Liver (tissue), 8 donors: ENCODE measurements at regions not wholly inside any gene's neighbourhood (a gene's known extent, or its start where the extent isn't known, plus 50 kb on each side); places are given as distances from the start of the nearest gene placed in this dataset.
A peak's percentile ranks its signal among the peaks of the same experiment; 100 is the strongest.

Experiments used
- DNase-seq: peaks from one replicate; pipeline ENCODE4 v3.0.0-alpha.2; 2017; ENCODE audit warnings: low spot score
- H3K27ac ChIP-seq, 2 donors: one replicate each; pipeline ENCODE4 v1.7.0; 2013; ENCODE audit warnings: inconsistent platforms in 2 of 2, low read length in 2 of 2, control low read depth in 1 of 2, low read depth in 1 of 2, mild to moderate bottlenecking in 1 of 2
- H3K27me3 ChIP-seq, 4 donors: one replicate each; pipeline versions ENCODE4 v1.6.1 to v1.7.0; 2013; ENCODE audit warnings: low read length in 3 of 4, inconsistent platforms in 1 of 4, mild to moderate bottlenecking in 1 of 4, moderate library complexity in 1 of 4; ENCODE audit not compliant: control insufficient read depth in 4 of 4, insufficient read depth in 4 of 4
- H3K36me3 ChIP-seq, 4 donors: one replicate each; pipeline versions ENCODE4 v1.6.1 to v1.7.0; 2013; ENCODE audit warnings: low read length in 3 of 4, mild to moderate bottlenecking in 3 of 4, low read depth in 1 of 4, moderate library complexity in 1 of 4; ENCODE audit not compliant: control insufficient read depth in 4 of 4, insufficient read depth in 3 of 4
- H3K4me1 ChIP-seq, 4 donors: one replicate each; pipeline versions ENCODE4 v1.6.1 to v1.7.0; 2013; ENCODE audit warnings: low read length in 3 of 4, mild to moderate bottlenecking in 3 of 4, moderate library complexity in 1 of 4; ENCODE audit not compliant: control insufficient read depth in 4 of 4, insufficient read depth in 4 of 4
- H3K4me3 ChIP-seq, 3 donors: one replicate each; pipeline versions ENCODE4 v1.6.1 to v1.7.0; 2013; ENCODE audit warnings: low read length in 3 of 3, control low read depth in 1 of 3, low read depth in 1 of 3, mild to moderate bottlenecking in 1 of 3
- H3K9ac ChIP-seq, 2 donors: one replicate each; pipeline ENCODE4 v1.7.0; 2013; ENCODE audit warnings: low read length in 2 of 2, mild to moderate bottlenecking in 2 of 2, moderate library complexity in 2 of 2, control low read depth in 1 of 2, low read depth in 1 of 2
- H3K9me3 ChIP-seq, 4 donors: one replicate each; pipeline versions ENCODE4 v1.6.1 to v1.7.0; 2013; ENCODE audit warnings: low read length in 3 of 4; ENCODE audit not compliant: control insufficient read depth in 4 of 4
- FOXA1 ChIP-seq: IDR thresholded peaks from 2 replicates; pipeline ENCODE4 v1.6.1; 2016; ENCODE audit warnings: antibody characterized with exemption
- HNF4G ChIP-seq: IDR thresholded peaks from 2 replicates; pipeline ENCODE4 v1.6.1; 2016; ENCODE audit warnings: antibody characterized with exemption
- RXRA ChIP-seq, 2 donors: IDR thresholded peaks; 2 replicates each; pipeline ENCODE4 v1.6.1; 2017 to 2018; ENCODE audit warnings: antibody characterized with exemption in 2 of 2, mild to moderate bottlenecking in 1 of 2
- TAF1 ChIP-seq: conservative IDR thresholded peaks from 2 replicates; pipeline ENCODE4 v1.6.1; 2016; ENCODE audit warnings: antibody characterized with exemption, mild to moderate bottlenecking
- WGBS: extraction: QIAGEN DNeasy Blood & Tissue Kit; methylation state at CpG from one replicate; pipeline ENCODE4 v1.1.7; 2013; 5-methylcytosine and 5-hydroxymethylcytosine counted together
- TF ChIP-seq, protein P1 (sequence below): fragments of 150-350 bp; IDR thresholded peaks from 2 replicates; pipeline ENCODE4 v1.5.1; 2017; ENCODE audit warnings: improper control_type of control experiment, low read depth, low read length; ENCODE audit not compliant: missing input control
- TF ChIP-seq, protein P2 (sequence below): IDR thresholded peaks from 2 replicates; pipeline ENCODE4 v1.6.1; 2016; ENCODE audit warnings: antibody characterized with exemption
- TF ChIP-seq, protein P3 (sequence below): IDR thresholded peaks from 2 replicates; pipeline ENCODE4 v1.6.1; 2016; ENCODE audit warnings: antibody characterized with exemption, mild to moderate bottlenecking
- donor health status: healthy.
- donor health status: healthy.
- donor health status: healthy.
- donor health status: healthy.
- donor health status: healthy.

DNA sequence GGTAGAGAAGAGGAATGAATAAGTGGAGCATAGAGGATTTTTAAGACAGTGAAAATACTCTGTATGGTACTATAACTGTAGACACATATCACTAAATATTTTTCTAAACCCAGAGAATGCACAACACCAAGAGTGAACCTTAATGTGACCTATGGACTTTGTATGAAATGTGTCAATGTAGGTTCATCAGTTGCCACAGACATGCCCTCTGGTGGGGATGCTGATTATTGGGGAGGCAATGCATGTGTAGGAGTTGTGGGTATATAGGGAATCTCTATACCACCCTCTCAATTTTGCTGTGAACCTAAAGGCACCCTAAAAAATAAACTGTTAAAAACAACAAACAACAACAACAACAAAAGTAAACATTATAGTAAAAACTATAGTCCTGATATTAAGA is 293.7 kb downstream of the RNF144B start (continued):
- TF ChIP-seq, protein P1, sequence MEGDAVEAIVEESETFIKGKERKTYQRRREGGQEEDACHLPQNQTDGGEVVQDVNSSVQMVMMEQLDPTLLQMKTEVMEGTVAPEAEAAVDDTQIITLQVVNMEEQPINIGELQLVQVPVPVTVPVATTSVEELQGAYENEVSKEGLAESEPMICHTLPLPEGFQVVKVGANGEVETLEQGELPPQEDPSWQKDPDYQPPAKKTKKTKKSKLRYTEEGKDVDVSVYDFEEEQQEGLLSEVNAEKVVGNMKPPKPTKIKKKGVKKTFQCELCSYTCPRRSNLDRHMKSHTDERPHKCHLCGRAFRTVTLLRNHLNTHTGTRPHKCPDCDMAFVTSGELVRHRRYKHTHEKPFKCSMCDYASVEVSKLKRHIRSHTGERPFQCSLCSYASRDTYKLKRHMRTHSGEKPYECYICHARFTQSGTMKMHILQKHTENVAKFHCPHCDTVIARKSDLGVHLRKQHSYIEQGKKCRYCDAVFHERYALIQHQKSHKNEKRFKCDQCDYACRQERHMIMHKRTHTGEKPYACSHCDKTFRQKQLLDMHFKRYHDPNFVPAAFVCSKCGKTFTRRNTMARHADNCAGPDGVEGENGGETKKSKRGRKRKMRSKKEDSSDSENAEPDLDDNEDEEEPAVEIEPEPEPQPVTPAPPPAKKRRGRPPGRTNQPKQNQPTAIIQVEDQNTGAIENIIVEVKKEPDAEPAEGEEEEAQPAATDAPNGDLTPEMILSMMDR = peak; percentile 29
- TF ChIP-seq RXRA (IDR thresholded peaks at IDR 0.05) (peak; percentile 45 to 48), TAF1 (no peak), FOXA1 (no peak)
- TF ChIP-seq, protein P2, sequence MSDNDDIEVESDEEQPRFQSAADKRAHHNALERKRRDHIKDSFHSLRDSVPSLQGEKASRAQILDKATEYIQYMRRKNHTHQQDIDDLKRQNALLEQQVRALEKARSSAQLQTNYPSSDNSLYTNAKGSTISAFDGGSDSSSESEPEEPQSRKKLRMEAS = no peak

DNA sequence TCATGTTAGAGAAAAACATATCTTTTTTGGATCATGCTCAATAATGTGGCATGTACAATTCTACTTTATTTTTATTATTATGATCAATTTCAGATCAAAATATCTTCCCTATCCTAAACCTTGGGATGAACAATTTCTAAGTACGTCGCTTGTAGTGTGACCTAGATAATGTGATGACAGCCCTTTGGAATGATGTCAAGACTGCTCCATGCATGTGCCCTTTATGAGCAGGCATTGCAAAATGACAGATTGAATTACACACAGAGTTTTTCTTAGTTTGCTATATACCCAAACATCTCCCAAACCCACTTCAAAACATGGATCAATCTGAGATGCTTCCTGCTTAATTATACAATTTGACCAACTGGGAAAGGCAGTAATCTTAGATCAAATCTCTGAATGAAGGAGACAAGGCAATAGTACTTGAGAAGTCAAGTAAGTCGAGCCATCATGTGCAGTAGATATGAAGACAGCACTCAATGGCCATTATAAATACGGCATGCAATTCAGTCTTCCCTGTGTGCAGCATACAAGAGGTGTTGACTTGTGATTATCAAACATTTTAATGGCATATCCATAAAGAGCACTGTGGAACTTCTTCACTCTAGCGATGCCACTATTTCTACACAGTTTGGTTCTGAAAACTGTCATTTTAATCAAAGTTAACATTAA is 294.8 kb downstream of the RNF144B start:
- no peak overlapping the region for H3K4me3 ChIP-seq

More for the DNA sequence above, 294.8 kb downstream of the RNF144B start:
- Histone ChIP-seq H3K9ac (no peak overlapping the region), H3K9me3 (peaks cover 0 to 6% (median 0%) of the 10 kb centered on the region in 4 donors), H3K27me3 (peaks cover 0 to 4% (median 0%) of the 10 kb centered on the region in 4 donors), H3K27ac (no peak overlapping the region), H3K36me3 (no peaks in the 10 kb centered on the region), H3K4me1 (peaks cover 0 to 8% (median 2%) of the 10 kb centered on the region in 4 donors)
- WGBS = 62% methylated on average over 5 of the region's 5 CpGs
- TF ChIP-seq HNF4G = no peak
- TF ChIP-seq, protein P3, sequence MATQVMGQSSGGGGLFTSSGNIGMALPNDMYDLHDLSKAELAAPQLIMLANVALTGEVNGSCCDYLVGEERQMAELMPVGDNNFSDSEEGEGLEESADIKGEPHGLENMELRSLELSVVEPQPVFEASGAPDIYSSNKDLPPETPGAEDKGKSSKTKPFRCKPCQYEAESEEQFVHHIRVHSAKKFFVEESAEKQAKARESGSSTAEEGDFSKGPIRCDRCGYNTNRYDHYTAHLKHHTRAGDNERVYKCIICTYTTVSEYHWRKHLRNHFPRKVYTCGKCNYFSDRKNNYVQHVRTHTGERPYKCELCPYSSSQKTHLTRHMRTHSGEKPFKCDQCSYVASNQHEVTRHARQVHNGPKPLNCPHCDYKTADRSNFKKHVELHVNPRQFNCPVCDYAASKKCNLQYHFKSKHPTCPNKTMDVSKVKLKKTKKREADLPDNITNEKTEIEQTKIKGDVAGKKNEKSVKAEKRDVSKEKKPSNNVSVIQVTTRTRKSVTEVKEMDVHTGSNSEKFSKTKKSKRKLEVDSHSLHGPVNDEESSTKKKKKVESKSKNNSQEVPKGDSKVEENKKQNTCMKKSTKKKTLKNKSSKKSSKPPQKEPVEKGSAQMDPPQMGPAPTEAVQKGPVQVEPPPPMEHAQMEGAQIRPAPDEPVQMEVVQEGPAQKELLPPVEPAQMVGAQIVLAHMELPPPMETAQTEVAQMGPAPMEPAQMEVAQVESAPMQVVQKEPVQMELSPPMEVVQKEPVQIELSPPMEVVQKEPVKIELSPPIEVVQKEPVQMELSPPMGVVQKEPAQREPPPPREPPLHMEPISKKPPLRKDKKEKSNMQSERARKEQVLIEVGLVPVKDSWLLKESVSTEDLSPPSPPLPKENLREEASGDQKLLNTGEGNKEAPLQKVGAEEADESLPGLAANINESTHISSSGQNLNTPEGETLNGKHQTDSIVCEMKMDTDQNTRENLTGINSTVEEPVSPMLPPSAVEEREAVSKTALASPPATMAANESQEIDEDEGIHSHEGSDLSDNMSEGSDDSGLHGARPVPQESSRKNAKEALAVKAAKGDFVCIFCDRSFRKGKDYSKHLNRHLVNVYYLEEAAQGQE = no peak
- TF ChIP-seq, protein P2 = no peak
- TF ChIP-seq, protein P1 = no peak
- no peak for DNase-seq
